IMR-90 (cell line): ENCODE measurements at regions not wholly inside any gene's neighbourhood (a gene's known extent, or its start where the extent isn't known, plus 50 kb on each side); places are given as distances from the start of the nearest gene placed in this dataset.

Experiments
- ATAC-seq: fragments of 200-7000 bp; cut with Tn5 transposase; 2 replicates; pipeline ENCODE4 v1.9.1; 2020; ENCODE audit warnings: low read depth, mild to moderate bottlenecking, moderate library complexity
- BruUV-seq: library from RNA; stranded (reverse); fragments of 400-500 nt; replicated peaks from 2 replicates; lab custom pipeline; 2021; lab: Mats Ljungman, UMichigan
- CTCF ChIA-PET: fragments of 300-600 bp; formaldehyde crosslinking; extraction: SDS; loops from one replicate; lab custom pipeline; 2021; ENCODE audit warnings: antibody characterized with exemption; lab: Yijun Ruan, JAX
- POLR2A ChIA-PET: fragments of 300-600 bp; sonication (Branson Sonifier 250); formaldehyde crosslinking; loops from one replicate; lab custom pipeline; 2022; ENCODE audit warnings: antibody characterized with exemption; ENCODE audit not compliant: unreplicated experiment; lab: Charles Lee
- DNase-seq: peaks from one replicate; pipeline ENCODE4 v3.0.0; 2013
- H2AFZ ChIP-seq: replicated peaks from 2 replicates; pipeline ENCODE3; 2013; ENCODE audit warnings: low read length, mild to moderate bottlenecking; ENCODE audit not compliant: poor library complexity
- H2AK5ac ChIP-seq: 2 replicates; pipeline ENCODE4 v1.6.1; 2013; ENCODE audit warnings: low read depth, low read length, inconsistent platforms
- H2AK9ac ChIP-seq: replicated peaks from 2 replicates; pipeline ENCODE3; 2013; ENCODE audit warnings: mild to moderate bottlenecking, low read depth, low read length, moderate library complexity; ENCODE audit not compliant: poor library complexity
- H2BK120ac ChIP-seq: 2 replicates; pipeline ENCODE4 v1.6.1; 2013; ENCODE audit warnings: low read depth, low read length, inconsistent platforms
- H2BK15ac ChIP-seq: 3 replicates; pipeline ENCODE4 v1.6.1; 2013; ENCODE audit warnings: low read depth, low read length, inconsistent platforms
- H2BK20ac ChIP-seq: 2 replicates; pipeline ENCODE4 v1.6.1; 2013; ENCODE audit warnings: low read depth, mild to moderate bottlenecking, inconsistent platforms, low read length, moderate library complexity
- H2BK5ac ChIP-seq: 2 replicates; pipeline ENCODE4 v1.6.1; 2013; ENCODE audit warnings: mild to moderate bottlenecking, low read depth, low read length, inconsistent platforms; ENCODE audit not compliant: poor library complexity, severe bottlenecking
- H3K14ac ChIP-seq: replicated peaks from 2 replicates; pipeline ENCODE4 v1.6.1; 2013; ENCODE audit warnings: low read depth, low read length, inconsistent platforms
- H3K18ac ChIP-seq: 2 replicates; pipeline ENCODE4 v1.6.1; 2013; ENCODE audit warnings: low read depth, low read length, control low read depth
- H3K23ac ChIP-seq: 2 replicates; pipeline ENCODE4 v1.6.1; 2013; ENCODE audit warnings: low read depth, low read length, inconsistent platforms
- H3K27ac ChIP-seq: 2 replicates; pipeline ENCODE4 v1.5.1; 2013; ENCODE audit warnings: mild to moderate bottlenecking, control low read depth, low read length; ENCODE audit not compliant: insufficient read depth
- H3K27me3 ChIP-seq: 2 replicates; pipeline ENCODE4 v1.6.1; 2013; ENCODE audit warnings: low read length; ENCODE audit not compliant: control insufficient read depth, insufficient read depth
- H3K36me3 ChIP-seq: 2 replicates; pipeline ENCODE4 v1.6.1; 2013; ENCODE audit warnings: low read length, mixed read lengths; ENCODE audit not compliant: control insufficient read depth, insufficient read depth
- H3K4ac ChIP-seq: 2 replicates; pipeline ENCODE4 v1.6.1; 2013; ENCODE audit warnings: low read depth, low read length, inconsistent platforms
- H3K4me1 ChIP-seq: 2 replicates; pipeline ENCODE4 v1.6.1; 2013; ENCODE audit warnings: low read length, mixed read lengths; ENCODE audit not compliant: control insufficient read depth, insufficient read depth
- H3K4me2 ChIP-seq: 2 replicates; pipeline ENCODE4 v1.6.1; 2013; ENCODE audit warnings: low read depth, mild to moderate bottlenecking, control low read depth, low read length, moderate library complexity
- H3K4me3 ChIP-seq: 2 replicates; pipeline ENCODE4 v1.5.1; 2013; ENCODE audit warnings: low read depth, mild to moderate bottlenecking, control low read depth, low read length, moderate library complexity; ENCODE audit not compliant: insufficient read depth
- H3K56ac ChIP-seq: 2 replicates; pipeline ENCODE4 v1.6.1; 2013; ENCODE audit warnings: low read length, inconsistent platforms; ENCODE audit not compliant: insufficient read depth; ENCODE audit errors: extremely low read depth
- H3K79me1 ChIP-seq, 2 experiments: 2 replicates each; pipeline ENCODE4 v1.6.1; 2013; ENCODE audit warnings: low read length in 2 of 2, inconsistent platforms in 1 of 2, low read depth in 1 of 2
- H3K9ac ChIP-seq: 2 replicates; pipeline ENCODE4 v1.6.1; 2013; ENCODE audit warnings: low read depth, low read length, control low read depth
- H3K9me1 ChIP-seq: 2 replicates; pipeline ENCODE4 v1.6.1; 2013; ENCODE audit warnings: low read length, inconsistent platforms; ENCODE audit not compliant: insufficient read depth
- H3K9me3 ChIP-seq: 2 replicates; pipeline ENCODE4 v1.6.1; 2013; ENCODE audit warnings: low read length; ENCODE audit not compliant: control insufficient read depth, insufficient read depth
- H4K20me1 ChIP-seq: 2 replicates; pipeline ENCODE4 v1.6.1; 2013; ENCODE audit warnings: low read length, inconsistent platforms; ENCODE audit not compliant: insufficient read depth
- H4K5ac ChIP-seq: 2 replicates; pipeline ENCODE4 v1.6.1; 2013; ENCODE audit warnings: mild to moderate bottlenecking, low read depth, low read length, control low read depth
- H4K8ac ChIP-seq, 2 experiments: 2 replicates each; pipeline ENCODE4 v1.6.1; 2013; ENCODE audit warnings: low read depth in 2 of 2, low read length in 2 of 2, control low read depth in 1 of 2, inconsistent platforms in 1 of 2
- H4K91ac ChIP-seq: 2 replicates; pipeline ENCODE4 v1.6.1; 2013; ENCODE audit warnings: low read depth, low read length, inconsistent platforms; ENCODE audit not compliant: insufficient read depth
- BHLHE40 ChIP-seq: fragments of 150-350 bp; IDR thresholded peaks from 2 replicates; pipeline ENCODE4 v1.6.1; 2016; ENCODE audit warnings: mild to moderate bottlenecking, low read depth, low read length
- CTCF ChIP-seq: conservative IDR thresholded peaks from 2 replicates; pipeline ENCODE4 v1.5.1; 2012; ENCODE audit warnings: mild to moderate bottlenecking, low read depth, low read length, improper control_type of control experiment
- FOS ChIP-seq: fragments of 150-350 bp; IDR thresholded peaks from 2 replicates; pipeline ENCODE4 v1.6.1; 2016; ENCODE audit warnings: low read depth, low read length
- MAFK ChIP-seq: IDR thresholded peaks from 2 replicates; pipeline ENCODE4 v1.6.1; 2012; ENCODE audit warnings: low read depth, low read length, improper control_type of control experiment
- MXI1 ChIP-seq: IDR thresholded peaks from 2 replicates; pipeline ENCODE4 v1.6.1; 2012; ENCODE audit warnings: low read depth, mild to moderate bottlenecking, low read length, moderate library complexity, borderline replicate concordance
- NFE2L2 ChIP-seq: fragments of 150-350 bp; IDR thresholded peaks from 2 replicates; pipeline ENCODE4 v1.6.1; 2016; ENCODE audit warnings: low read depth, mild to moderate bottlenecking, low read length
- POLR2A ChIP-seq: IDR thresholded peaks from 2 replicates; pipeline ENCODE4 v1.6.1; 2012; ENCODE audit warnings: mild to moderate bottlenecking, low read depth, low read length
- RAD21 ChIP-seq: IDR thresholded peaks from 2 replicates; pipeline ENCODE4 v1.6.1; 2012; ENCODE audit warnings: low read length, improper control_type of control experiment
- RCOR1 ChIP-seq: IDR thresholded peaks from 2 replicates; pipeline ENCODE4 v1.6.1; 2012; ENCODE audit warnings: mild to moderate bottlenecking, low read length, improper control_type of control experiment; ENCODE audit not compliant: insufficient replicate concordance
- RFX5 ChIP-seq: IDR thresholded peaks from 2 replicates; pipeline ENCODE4 v1.8.0; 2012; ENCODE audit warnings: low read depth, mild to moderate bottlenecking, low read length, moderate library complexity
- SMC3 ChIP-seq: fragments of 150-350 bp; IDR thresholded peaks from 2 replicates; pipeline ENCODE4 v1.6.1; 2016; ENCODE audit warnings: low read depth, mild to moderate bottlenecking, antibody characterized with exemption, low read length, moderate library complexity
- WGBS, 2 experiments: methylation state at CpG; one replicate each; pipeline versions ENCODE4 v1.1.5 to v1.1.7; 2013; ENCODE audit warnings: missing lambda C conversion rate in 2 of 2; ENCODE audit not compliant: insufficient read length in 1 of 2; ENCODE audit errors: extremely low coverage in 2 of 2; 5-methylcytosine and 5-hydroxymethylcytosine counted together
- dilution Hi-C: fragments of 300-500 bp; cut with HindIII; formaldehyde crosslinking; loops from one replicate; pipeline ENCODE4 v1.14.3; 2018; ENCODE audit warnings: low sequenced_read_pairs; ENCODE audit not compliant: unreplicated experiment
- in situ Hi-C: fragments of 300-500 bp; cut with MboI; formaldehyde crosslinking; loops from 3 replicates; pipeline ENCODE4 v1.14.3; 2019; ENCODE audit warnings: low sequenced_read_pairs, inconsistent platforms, mixed read lengths
- intact Hi-C: fragments of 100-400 bp; cut with micrococcal nuclease; formaldehyde crosslinking; loops from 2 replicates; pipeline ENCODE4 v1.10.0; 2022
- TF ChIP-seq, protein P1 (sequence below): fragments of 150-350 bp; IDR thresholded peaks from 2 replicates; pipeline ENCODE4 v1.6.1; 2016; ENCODE audit warnings: low read depth, mild to moderate bottlenecking, low read length, moderate library complexity, borderline replicate concordance
- TF ChIP-seq, protein P2 (sequence below): fragments of 150-350 bp; IDR thresholded peaks from 2 replicates; pipeline ENCODE4 v1.6.1; 2017; ENCODE audit warnings: mild to moderate bottlenecking, antibody characterized with exemption, low read length, low read depth

DNA sequence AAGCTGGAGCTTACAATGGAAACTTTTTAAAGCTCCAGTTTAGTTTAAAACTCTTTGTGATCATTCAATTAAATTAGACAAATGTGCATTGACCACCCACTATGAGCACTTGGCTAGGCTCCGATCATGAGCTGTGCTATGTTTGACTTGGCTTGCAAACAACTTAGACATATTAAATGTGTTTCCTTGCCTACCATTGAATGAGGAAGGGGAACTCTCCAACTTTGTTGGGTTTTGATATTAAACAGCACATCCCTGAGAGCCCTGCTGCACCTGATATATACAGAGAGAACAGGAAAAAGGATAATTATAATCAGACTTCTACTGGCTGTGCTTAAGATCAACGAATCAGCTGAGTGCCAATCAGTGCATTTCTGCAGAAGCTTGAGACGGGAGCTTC, 71.4 kb upstream of the ADGRL3 start:
- no TSS peak for BruUV-seq
- WGBS, 2 experiments: no CpG with 5 or more reads among the region's 3 CpGs
- CTCF ChIA-PET: no interaction called here

More for the DNA sequence above, 71.4 kb upstream of the ADGRL3 start:
- Histone ChIP-seq H3K23ac (no peak overlapping the region), H3K79me1 (no peaks in the 10 kb centered on the region), H2AK5ac (no peak overlapping the region), H3K9ac (no peak overlapping the region), H3K4ac (no peak overlapping the region), H2BK15ac (no peak overlapping the region), H4K8ac (no peak overlapping the region), H3K4me1 (no peaks in the 10 kb centered on the region), H3K27me3 (no peaks in the 10 kb centered on the region), H3K14ac (no peak overlapping the region), H3K4me2 (no peak overlapping the region), H3K36me3 (no peaks in the 10 kb centered on the region), H2BK5ac (no peak overlapping the region), H3K27ac (no peak overlapping the region), H4K91ac (no peak overlapping the region), H2AFZ (no peak overlapping the region), H3K9me1 (no peaks in the 10 kb centered on the region), H3K18ac (no peak overlapping the region), H3K4me3 (no peak overlapping the region), H2BK20ac (no peak overlapping the region), H2BK120ac (no peak overlapping the region), H4K5ac (no peak overlapping the region), H2AK9ac (no peak overlapping the region), H4K20me1 (no peaks in the 10 kb centered on the region), H3K56ac (no peak overlapping the region), H3K9me3 (no peaks in the 10 kb centered on the region)
- DNase-seq: no peak
- intact Hi-C loops (no loop called here), dilution Hi-C loops (no loop called here), in situ Hi-C loops (no loop called here)
- POLR2A ChIA-PET: no interaction called here
- TF ChIP-seq RCOR1 (no peak), SMC3 (no peak), BHLHE40 (no peak), MAFK (no peak), RFX5 (no peak), MXI1 (no peak), FOS (no peak), CTCF (no peak), NFE2L2 (no peak), POLR2A (no peak), RAD21 (no peak)
- TF ChIP-seq, protein P1, sequence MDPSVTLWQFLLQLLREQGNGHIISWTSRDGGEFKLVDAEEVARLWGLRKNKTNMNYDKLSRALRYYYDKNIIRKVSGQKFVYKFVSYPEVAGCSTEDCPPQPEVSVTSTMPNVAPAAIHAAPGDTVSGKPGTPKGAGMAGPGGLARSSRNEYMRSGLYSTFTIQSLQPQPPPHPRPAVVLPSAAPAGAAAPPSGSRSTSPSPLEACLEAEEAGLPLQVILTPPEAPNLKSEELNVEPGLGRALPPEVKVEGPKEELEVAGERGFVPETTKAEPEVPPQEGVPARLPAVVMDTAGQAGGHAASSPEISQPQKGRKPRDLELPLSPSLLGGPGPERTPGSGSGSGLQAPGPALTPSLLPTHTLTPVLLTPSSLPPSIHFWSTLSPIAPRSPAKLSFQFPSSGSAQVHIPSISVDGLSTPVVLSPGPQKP: no peak
- TF ChIP-seq, protein P2, sequence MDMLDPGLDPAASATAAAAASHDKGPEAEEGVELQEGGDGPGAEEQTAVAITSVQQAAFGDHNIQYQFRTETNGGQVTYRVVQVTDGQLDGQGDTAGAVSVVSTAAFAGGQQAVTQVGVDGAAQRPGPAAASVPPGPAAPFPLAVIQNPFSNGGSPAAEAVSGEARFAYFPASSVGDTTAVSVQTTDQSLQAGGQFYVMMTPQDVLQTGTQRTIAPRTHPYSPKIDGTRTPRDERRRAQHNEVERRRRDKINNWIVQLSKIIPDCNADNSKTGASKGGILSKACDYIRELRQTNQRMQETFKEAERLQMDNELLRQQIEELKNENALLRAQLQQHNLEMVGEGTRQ: no peak
- no peak for ATAC-seq
